GM19025 (cell line): ENCODE measurements at regions not wholly inside any gene's neighbourhood (a gene's known extent, or its start where the extent isn't known, plus 50 kb on each side); places are given as distances from the start of the nearest gene placed in this dataset.
"Not testable (repeated sequence)": the region's sequence is repeated elsewhere in the genome, so short reads cannot be mapped to it uniquely, and the experiment has no call there.

ENCODE experiments used
- ATAC-seq: cut with Tn5 transposase; IDR thresholded peaks from one replicate; pipeline ENCODE4 v1.9.1; 2021; ENCODE audit warnings: mild to moderate bottlenecking, low read depth, moderate library complexity; ENCODE audit not compliant: unreplicated experiment

DNA sequence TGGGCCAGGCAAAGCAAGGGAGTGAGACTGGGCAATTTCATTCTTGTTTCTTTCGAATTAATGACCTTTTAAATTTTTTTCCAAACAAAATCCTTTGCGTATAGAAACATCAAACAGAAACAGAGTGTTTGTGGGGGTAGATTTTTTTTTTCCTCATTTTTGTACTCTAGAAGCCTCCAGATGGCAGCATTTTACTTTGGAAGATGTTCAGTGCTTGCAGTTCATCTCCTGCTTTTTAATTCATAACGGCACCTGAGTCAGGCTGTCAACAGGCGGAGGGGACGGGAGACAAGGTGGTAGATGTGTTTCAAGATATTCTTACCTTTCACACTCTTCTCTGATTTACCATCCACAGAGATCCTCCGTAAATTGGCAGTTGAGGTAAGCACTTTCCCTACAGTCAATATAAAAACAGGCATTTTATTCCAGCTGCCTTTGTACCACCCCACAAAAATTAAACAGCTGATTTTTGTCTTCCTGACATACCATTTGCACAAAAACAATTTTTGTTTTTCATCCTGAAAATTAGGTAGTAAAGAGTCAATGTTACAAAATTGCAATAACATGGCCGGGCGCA, 99.5 kb upstream of the FBXL17 start:
- ATAC-seq = no peak

DNA sequence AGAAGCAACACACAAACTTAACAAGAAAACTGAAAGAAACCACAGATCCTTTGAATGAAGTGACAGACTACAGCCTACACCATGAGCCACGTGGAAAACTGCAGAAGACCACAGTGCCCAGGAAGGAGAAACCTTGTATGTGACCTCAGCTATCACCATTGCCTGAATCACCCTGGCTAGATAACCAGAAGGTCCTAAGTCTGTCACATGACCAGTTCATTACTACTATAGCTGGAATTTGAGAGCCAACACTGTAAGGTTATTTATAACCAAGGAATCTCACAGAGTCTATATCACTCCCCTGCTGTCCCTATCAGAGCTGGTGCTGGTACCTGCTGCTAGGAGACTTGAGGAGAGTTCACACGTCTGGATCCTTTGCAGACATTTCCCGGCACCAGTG, 90.3 kb upstream of the FBXL17 start:
- ATAC-seq = no peak

DNA sequence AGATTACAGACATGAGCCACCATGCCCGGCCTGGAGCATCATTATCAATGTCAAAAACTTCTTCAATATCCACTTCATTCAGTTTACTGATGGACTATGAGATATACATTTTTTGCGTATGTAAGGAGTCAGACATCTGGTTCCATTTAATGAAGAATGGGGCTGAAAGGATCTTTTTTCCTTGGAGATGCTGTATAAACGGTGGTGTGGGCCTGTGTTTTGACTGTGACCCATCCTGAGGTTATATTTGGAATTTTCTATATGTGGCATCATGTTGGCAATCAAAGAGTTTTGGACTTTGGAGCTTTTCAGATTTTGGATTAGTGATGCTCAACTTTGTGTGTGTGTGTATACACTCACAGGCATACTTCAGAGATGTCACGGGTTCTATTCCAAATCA, 85.7 kb upstream of the FBXL17 start:
- ATAC-seq = no peak

DNA sequence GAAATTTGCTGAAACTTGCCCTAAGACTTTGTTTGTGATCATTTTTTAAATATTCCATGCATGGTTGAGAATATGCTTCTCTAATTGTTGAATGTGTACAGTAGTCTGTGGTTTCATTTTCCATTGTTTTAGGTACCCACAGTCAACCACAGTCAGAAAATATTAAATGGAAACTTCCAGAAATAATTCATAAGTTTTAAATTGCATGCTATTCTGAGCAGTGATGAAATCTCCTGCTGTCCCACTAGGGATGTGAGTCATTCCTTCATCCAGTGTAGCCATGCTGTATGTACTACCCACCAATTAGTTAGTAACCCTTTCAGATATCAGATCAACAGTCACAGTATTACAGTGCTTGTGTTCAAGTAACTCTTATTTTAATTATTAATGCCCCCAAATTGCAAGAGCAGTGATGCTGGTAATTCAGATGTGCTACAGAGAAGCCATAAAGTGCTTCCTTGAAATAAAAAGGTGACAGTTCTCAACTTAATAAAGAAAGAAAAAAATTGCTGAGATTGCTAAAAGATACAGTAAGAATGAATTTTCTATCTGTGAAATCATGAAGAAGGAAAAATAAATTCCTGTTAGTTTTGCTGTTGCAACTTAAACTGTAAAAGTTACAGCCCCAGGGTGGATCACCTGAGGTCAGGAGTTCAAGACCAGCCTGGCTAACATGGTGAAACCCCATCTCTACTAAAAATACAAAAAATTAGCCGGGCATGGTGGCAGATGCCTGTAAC, 79.9 kb upstream of the FBXL17 start:
- no peak for ATAC-seq

DNA sequence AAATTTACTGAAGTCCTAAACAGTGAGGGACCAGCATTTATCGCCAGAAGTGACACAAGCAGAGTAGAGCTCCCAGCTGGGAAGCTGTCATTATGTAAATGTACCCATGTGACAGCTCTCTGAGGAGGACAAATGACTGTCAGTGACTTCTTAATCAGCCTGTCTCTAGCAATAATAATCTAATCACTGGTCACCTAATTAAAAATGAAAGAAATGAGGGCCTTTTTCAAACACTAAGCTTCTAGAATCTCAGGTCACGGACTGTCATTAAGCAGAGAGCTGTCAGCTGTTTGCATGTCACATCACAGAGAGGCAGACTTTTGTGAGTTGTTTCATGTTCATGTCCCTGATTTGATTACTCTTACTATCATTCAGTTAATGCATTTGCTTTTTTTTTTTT, 77.9 kb upstream of the FBXL17 start:
- no peak for ATAC-seq

DNA sequence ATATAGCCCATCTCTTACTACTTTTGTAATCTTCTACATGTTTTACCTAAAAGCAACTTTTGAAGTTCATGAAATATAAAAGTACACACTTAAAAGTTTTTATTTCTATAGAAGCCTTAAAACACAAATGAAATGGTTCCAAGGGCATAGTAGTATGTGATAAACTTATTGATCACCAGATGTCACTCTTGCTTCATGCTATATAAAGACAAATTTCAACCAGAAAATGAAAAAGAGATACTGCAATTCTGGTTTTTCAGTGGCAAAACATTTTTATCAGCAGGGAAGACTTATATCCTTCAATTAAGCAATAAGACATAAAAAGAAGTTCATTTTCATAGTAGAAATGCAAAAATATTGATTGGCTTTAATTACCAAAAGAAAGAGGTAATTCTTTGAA, 69.4 kb upstream of the FBXL17 start:
- no peak for ATAC-seq

DNA sequence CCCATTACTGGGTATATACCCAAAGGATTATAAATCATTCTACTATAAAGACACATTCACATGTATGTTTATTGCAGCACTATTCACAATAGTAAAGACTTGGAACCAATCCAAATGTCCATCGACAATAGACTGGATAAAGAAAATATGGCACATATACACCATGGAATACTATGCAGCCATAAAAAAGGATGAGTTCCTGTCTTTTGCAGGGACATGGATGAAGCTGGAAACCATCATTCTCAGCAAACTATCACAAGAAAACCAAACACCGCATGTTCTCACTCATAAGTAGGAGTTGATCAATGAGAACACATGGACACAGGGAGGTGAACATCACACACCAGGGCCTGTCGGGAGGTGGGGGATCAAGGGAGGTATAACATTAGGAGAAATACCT, 62.2 kb upstream of the FBXL17 start:
- ATAC-seq = not testable (repeated sequence)

DNA sequence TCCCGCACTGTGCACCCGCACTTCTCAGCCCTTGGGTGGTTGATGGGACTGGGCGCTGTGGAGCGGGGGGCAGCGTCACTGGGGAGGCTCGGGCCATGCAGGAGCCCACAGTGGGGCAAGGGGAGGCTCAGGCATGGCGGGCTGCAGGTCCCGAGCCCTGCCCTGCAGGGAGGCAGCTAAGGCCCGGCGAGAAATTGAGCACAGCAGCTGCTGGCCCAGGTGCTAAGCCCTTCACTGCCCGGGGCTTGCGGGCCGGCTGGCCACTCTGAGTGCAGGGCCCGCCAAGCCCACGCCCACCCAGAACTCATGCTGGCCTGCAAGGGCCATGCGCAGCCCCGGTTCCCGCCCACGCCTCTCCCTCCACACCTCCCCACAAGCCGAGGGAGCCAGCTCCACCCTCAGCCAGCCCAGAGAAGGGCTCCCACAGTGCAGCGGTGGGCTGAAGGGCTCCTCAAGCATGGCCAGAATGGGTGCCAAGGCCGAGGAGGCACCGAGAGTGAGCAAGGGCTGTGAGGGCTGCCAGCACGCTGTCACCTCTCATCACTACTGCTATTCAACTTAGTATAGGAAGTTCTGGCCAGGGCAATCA, 60.3 kb upstream of the FBXL17 start:
- not testable (repeated sequence) for ATAC-seq

DNA sequence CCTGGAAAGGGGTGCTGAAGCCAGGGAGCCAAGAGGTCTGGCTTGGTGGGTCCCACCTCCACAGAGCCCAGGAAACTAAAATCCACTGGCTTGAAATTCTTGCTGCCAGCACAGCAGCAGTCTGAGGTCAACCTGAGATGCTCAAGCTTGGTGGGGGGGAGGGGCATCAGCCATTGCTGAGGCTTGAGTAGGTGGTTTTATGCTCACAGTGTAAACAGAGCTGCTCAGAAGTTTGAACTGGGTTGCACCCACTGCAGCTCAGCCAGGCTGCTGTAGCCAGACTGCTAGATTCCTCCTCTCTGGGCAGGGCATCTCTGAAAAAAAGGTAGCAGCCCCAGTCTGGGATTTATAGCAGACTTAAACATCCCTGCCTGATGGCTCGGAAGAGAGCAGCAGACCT, 55.5 kb upstream of the FBXL17 start:
- no peak for ATAC-seq

DNA sequence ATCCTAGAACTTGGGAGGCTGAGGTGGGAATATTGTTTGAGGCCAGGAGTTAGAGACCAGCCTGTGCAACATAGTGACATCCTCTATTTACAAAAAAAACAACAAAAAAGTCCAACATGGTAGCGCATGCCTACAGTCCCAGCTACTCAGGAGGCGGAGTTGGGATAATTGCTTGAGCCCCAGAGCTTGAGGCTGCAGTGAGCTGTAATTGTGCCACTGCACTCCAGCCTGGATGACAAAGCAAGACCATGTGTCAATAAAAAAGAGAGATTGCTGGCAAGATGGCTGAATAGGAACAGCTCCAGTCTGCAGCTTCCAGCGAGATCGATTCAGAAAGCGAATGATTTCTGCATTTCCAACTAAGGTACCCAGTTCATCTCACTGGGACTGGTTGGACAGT, 54.8 kb upstream of the FBXL17 start:
- no peak for ATAC-seq

DNA sequence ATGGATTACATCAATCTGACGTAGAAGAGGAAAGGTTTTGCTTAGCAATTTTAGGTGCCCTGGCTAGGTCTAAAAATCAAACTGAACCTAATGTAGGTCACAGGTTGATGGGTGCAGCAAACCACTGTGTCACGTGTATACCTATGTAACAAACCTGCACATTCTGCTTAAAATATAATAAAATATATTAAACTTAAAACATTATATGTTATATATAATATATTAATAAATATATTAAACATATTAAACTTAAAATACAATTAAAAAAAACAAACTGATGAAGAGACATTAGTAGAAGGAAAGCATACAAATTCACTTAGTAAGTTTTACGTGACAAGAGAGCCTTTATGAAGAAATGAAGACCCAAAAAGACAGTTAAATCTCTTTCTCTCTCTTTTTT, 51.7 kb upstream of the FBXL17 start:
- ATAC-seq = no peak

DNA sequence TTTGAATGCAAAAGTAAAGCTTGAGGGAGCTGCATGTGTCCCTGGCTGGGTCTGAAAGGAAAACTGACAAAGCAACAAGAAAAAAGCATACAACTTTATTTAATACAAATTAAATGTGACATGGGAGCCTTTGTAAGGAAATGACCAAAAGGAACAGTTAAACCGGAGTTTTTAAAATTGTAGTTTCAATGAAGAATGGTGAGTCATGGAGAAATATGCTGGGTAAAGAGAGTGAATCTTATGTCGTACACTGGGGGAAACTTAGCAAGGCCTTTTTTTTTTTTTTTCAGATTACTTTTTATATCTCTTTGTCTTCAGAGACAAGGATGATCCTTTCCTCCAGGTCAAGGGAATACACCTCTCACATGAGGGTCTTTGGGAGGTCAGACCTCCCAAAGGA, 50.1 kb upstream of the FBXL17 start:
- no peak for ATAC-seq
